Fibroblast of skin of left quadriceps (primary cell): ENCODE measurements at regions not wholly inside any gene's neighbourhood (a gene's known extent, or its start where the extent isn't known, plus 50 kb on each side); places are given as distances from the start of the nearest gene placed in this dataset.

Source experiments
- DNase-seq, 2 experiments: peaks; one replicate each; pipeline ENCODE4 v3.0.0-alpha.2; 2013; ENCODE audit warnings: low read depth in 2 of 2

DNA sequence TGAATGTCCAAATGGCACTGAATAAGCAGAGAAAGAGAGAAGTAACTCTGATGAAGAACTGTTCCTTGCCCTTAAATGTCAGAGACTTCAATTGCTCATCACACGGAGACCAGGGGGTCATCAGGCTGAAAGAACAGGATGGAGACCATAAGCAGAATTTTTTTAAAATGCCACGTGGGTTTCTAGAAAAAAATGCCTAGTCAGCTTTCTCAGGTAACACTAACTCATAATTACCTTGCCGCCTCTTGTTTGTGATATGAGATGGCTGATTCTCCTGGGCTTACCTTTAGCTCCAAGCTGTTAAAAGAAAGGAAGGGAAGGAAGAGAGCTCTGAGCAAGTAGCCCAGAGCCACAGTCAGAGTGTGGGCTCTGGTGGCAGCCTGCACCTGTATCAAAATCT is 372.0 kb downstream of the GPAM start:
- DNase-seq: no peak

DNA sequence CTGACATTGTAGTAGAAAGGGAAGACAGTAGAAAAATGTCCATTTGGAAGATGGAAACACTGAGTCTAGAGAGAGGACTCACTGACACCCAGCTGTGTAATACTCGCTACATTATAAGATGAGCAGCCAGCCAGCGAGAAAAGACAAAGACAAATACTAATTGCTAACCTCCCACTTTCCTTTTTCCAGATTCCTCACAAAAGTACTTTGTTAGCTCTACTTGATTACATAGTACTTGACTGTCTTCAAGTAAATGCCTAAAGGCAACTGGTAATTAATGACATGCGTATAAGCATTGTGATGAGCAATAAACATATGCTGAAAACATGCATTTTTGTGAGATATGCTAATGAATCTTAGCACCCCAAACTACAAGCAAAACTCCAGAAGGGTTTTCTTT is 363.1 kb downstream of the GPAM start:
- no peak for DNase-seq

- DNase-seq: no peak
These were observed 361.7 kb downstream of the GPAM start for GRCh38 chr10:111821871-111822270.

- DNase-seq: no peak
These were observed 360.9 kb downstream of the GPAM start for GRCh38 chr10:111822661-111823060.

GRCh38 chr10:111824128-111824527 is 359.4 kb downstream of the GPAM start:
- no peak for DNase-seq

GRCh38 chr10:111830359-111830758 is 353.2 kb downstream of the GPAM start:
- no peak for DNase-seq

- no peak for DNase-seq
These were observed 352.5 kb downstream of the GPAM start for GRCh38 chr10:111831058-111831457.

GRCh38 chr10:111833251-111833650 is 350.3 kb downstream of the GPAM start:
- DNase-seq: peak; percentile 16 to 27

- DNase-seq: peak; percentile 74 to 76
These were observed 348.0 kb downstream of the GPAM start for GRCh38 chr10:111835574-111835973.

GRCh38 chr10:111836064-111836463 is 347.5 kb downstream of the GPAM start:
- no peak for DNase-seq

DNA sequence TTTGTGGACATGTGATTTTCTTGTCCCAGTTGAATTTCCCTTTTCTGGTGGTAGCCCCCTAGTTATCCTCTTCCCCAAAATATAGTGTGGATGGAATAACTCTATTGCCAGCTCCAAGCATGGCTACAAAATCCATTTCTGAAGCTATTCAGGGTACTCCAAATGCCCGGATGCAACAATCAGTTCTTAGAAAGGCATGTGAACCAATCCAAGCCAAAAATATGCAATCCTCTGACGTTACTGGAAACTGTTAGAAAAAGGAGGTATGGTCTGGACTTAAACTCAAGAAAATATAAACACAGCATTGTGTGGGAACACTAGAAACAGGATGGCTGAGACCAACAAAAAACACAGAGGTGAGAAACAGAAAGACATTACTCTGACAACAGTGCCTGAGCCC is 347.0 kb downstream of the GPAM start:
- no peak for DNase-seq

- DNase-seq: no peak
These were observed 346.5 kb downstream of the GPAM start for GRCh38 chr10:111837086-111837485.

GRCh38 chr10:111837985-111838384 is 345.6 kb downstream of the GPAM start:
- no peak for DNase-seq

GRCh38 chr10:111840546-111840945 is 343.0 kb downstream of the GPAM start:
- DNase-seq: no peak

DNA sequence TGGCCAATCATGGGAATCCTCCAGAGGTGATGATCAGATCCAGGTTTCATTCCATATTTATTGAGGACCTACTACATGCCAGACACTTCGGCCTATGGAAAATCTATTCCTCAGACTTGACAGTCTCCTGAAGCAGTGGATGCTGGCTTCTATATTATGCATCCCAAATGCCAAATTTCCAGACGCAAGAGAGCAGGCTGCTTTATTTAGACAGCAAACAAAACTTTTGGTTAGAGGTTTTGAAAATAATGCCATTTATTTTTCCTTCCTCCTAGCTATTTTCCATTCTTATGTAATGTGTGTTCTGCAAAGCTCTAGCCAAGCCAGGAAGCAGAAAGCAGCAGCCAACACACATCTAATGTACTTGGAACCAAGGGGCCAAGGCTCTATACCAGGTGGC is 330.8 kb downstream of the GPAM start:
- DNase-seq: no peak

DNA sequence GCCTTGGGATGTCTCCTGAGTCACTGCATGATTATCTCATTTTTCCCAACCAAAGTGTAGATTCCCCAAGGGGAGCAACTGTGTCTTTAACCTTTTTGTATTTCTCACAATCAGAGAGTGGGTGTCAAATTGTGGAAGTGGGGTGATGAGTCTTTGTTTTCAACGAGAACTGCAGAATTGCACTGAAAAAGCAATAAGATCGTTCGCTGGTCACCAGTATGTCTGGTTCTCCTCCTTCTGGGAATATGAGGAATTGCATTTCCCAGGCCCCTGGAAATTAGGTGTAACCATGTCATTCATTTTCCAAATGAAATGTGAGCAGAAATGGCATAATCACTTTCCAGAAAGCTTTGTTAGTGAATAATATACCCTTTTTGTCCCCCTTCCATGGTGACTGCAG is 326.9 kb downstream of the GPAM start:
- no peak for DNase-seq

DNA sequence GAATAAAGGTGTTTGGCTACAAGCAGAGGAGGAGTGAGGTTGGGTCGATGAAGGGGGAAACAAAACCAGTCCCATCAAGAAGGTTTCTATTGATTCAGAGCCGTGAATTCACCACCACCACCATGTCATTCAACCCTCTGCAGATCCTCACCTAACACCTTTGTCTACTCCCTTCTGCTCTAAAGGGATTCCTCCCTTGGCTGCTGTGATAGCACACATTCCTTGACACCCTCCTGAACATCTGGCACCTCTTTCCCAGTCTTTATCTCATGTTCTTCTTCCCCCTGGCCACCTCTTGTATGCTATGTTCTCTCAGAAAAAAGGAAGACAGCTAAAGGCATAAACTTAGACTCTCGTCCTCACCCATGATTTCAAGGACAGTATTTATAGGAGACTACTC is 318.0 kb downstream of the GPAM start:
- no peak for DNase-seq

GRCh38 chr10:111871458-111871857 is 312.1 kb downstream of the GPAM start:
- no peak for DNase-seq

DNA sequence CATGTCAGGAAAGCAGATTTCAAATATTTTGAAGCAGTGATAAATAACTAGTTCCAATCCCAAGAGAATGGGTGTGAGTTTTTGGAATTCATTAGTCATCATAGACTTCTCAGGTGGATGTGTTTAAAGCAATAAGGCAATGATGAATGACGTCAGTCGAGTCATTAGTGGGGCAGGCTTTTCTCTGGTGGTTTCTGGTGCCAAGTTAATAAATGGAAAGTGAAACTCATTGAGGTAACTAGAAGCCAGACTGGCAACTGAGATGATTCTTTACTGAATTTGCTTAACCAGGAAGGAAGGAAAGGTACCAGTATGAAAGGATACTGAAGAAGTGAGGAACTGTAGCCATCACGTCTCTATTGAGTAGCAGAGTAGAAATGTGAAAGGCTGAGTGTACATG is 311.0 kb downstream of the GPAM start:
- DNase-seq: no peak

GRCh38 chr10:111873041-111873440 is 310.5 kb downstream of the GPAM start:
- no peak for DNase-seq

DNA sequence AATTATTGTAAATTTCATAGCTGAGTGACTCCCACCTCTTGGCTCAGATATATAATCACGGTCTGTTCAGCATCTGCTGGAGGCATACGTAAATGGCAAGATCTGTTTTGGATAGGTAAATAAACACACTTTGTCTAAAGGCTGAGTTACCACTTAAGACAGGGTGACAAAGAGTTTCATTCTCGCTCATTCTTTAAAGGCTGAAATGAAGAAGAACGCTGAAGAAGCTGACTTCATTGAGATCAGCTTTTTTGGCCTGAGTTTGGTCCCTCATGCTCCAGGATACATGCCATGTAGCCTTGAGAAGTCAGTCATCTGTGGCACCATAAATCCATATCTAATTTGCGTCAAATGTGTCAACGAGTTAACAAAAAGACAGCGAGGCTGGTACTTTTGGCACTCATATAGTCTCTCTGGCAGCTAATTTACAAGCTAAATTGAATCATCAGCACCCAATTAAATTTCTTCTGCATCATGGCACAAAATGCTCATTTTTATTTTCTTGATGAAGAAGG is 309.9 kb downstream of the GPAM start:
- DNase-seq: no peak

DNA sequence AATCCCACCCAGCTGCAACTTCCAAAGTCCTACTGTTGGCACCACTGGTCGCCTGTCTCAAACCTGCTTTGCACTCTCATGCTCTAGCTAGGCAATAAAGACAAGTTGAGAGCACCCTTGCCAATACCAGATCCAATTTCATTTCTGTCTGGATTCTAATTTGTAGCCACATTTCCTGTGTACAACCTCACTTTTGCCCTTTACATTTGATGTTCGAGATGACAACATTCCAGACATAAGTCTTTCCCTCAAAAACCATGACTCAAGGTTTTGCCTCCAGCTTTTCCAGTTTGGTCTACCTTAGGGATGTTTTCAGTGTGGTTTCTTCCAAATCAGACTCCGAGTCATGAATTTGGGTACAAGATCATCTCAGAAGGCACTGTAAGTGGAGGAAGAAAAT is 309.0 kb downstream of the GPAM start:
- DNase-seq: peak; percentile 37 to 41

DNA sequence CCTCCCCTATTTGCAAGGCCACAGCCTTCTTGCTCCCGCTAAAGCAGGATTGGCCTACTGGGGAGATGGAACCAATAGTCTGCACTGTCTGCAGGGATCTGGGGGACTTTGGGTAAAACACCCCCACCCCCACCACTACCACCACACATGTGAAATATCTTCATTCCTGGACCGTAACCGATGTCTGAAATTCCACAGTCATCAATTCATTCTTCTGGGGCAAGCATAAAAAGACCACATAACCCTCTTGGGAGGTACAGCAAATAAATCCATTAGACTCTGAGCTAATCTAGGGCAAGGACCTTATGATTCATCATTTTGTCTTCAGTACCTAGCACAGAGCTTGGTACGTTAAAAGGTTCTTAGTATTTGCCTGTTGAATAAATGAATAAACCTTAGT is 307.8 kb downstream of the GPAM start:
- peak; percentile 41 to 48 for DNase-seq

DNA sequence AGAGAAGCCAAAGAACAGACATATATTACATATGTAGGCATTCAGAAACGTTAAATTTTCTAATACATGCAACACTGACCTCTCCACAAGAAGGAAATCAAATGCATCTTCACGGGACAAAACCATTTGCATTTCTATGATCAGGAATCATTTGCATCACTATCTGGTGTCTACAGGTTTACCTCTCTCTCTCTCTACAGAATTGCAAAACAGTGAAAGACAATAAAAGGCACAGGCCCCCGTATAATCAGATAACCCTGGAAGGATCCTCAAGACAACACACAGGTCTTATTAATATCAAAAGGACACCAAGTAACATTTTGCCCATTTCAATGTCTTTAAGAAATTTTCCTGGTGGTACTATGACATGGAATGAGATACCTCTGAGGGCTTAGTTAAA is 306.3 kb downstream of the GPAM start:
- DNase-seq: no peak

GRCh38 chr10:111879969-111880368 is 303.6 kb downstream of the GPAM start:
- no peak for DNase-seq
